HG02981 (cell line): ENCODE measurements at regions not wholly inside any gene's neighbourhood (a gene's known extent, or its start where the extent isn't known, plus 50 kb on each side); places are given as distances from the start of the nearest gene placed in this dataset.

Experiments used
- ATAC-seq: cut with Tn5 transposase; IDR thresholded peaks from one replicate; pipeline ENCODE4 v1.9.1; 2021; ENCODE audit warnings: mild to moderate bottlenecking, moderate library complexity; ENCODE audit not compliant: unreplicated experiment

- no peak for ATAC-seq
Measured at GRCh38 chr2:217393585-217394032, 533.7 kb upstream of the TNP1 start.

DNA sequence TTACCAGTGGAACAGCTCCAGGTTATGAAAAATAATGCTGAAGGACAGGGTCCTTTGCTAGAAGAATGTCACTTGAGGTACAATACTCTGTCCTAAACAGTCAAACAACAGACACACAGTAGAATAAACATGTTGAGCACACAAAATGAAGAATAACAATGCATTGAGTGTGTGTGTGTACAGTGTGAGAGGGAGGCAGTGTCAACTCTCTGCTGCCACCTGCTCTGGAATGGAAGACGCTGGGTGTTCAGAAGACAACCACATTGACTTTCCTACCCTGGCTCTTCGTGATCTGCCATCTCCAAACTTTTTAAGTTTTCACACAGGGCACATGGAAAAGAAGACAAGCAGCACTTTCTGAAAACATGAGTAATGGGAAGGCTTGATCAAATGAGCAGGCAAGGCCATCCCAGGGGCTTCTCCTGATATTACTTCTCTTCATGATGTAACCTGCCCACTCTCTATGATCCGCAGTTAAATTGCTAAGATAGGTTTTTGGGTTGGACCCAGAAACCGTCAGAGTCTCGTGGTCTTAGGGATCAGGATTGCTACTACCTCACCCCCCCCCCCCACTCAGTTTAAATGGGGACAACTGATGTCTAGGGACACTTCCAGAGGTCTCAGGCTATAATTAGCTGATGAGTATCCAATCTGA, 533.2 kb upstream of the TNP1 start:
- no peak for ATAC-seq

- no peak for ATAC-seq
Measured at GRCh38 chr2:217387776-217388387, 528.0 kb upstream of the TNP1 start.

DNA sequence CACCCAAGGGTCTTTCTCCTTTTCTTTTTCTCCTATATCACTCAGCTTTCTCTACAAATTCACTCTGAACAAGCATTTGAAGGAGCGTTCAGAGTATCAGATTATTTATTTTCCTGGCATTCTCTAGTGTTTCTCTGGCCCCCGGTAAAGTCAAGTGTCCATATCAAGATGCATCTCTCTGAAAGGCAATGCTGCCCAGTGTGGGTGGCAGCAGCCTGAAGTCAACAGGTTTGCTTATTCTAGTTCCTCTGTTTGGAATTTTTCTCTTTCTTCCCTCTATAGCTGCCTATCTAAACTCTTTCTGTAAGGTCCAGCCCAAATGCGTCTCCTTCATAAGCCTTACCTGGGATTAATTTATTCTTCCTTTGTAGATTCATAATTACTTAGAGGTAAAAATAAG, 526.2 kb upstream of the TNP1 start:
- ATAC-seq, result no peak

- ATAC-seq, result no peak
Measured at GRCh38 chr2:217383620-217384019, 523.8 kb upstream of the TNP1 start.

- no peak for ATAC-seq
Measured at GRCh38 chr2:217382794-217383193, 522.9 kb upstream of the TNP1 start.

- no peak for ATAC-seq
Measured at GRCh38 chr2:217379807-217380206, 519.9 kb upstream of the TNP1 start.

- ATAC-seq, result no peak
Measured at GRCh38 chr2:217372794-217373193, 512.9 kb upstream of the TNP1 start.

GRCh38 chr2:217371781-217372213, 511.9 kb upstream of the TNP1 start:
- no peak for ATAC-seq

GRCh38 chr2:217370391-217370790, 510.5 kb upstream of the TNP1 start:
- ATAC-seq, result no peak

DNA sequence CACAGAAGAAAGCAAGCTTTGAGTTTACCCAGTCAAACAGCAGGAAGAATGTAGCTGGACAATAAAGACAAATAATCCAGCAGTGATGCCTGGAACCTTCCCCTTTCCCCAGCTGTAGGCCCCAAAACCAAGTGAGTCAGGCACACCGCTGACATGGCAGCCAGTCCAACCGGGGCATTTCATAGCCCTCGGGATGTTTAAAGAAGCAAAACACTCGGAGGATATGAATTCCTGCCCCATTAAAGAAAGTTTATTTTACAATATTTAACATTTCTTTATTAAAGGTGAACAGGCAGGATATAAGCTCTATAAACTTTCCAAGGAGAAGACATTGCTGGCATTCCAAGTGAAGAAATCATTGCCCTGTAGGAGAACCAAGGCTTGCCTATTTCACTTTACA, 507.6 kb upstream of the TNP1 start:
- ATAC-seq, result no peak

DNA sequence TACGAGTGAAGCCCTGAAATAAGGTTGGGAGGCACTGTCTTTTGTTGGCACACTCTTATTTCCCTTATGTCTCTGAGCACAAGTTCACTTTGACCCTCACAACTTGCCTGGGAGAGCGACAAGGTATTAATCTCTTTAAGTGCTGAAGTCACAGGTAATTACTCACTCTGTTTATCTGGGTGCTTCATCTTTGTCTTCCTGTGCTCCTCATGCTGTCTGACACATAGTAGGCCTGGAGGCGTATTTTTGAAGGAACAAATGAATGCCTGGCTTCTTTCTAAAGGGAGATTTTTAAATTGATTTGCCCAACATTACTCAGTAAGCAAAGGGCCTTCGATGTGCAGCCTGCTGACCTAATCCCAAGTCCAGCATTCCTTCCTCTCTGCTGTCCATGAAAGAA, 507.1 kb upstream of the TNP1 start:
- ATAC-seq, result no peak

DNA sequence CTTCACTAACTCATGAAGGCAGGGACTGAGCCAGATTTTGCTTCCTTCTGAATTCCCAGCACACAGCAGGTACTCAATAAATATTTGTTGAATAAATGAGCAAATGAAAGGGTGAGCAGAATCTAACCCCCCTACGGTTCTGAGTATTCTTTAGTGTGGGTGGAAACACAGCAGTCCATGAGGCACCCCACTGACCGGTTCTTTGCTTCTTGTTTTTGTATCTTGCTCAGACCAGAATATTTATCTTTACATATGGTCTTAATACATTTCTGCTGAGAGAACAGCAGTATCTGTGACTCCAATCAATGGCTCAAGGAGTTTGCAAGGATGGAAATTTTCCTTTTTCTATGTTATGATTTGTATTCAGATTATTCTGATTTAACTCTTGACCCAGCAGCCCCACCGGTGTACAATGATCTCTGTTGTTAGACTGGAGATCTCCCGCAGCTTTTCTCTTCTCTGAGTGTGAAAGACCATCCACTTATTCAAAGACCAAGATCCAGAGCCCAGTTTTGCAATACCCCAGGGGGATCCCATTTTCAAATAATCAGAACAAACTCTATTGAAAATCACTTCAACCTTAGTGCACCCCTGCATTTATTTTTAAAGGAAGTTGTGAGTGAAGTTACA, 506.5 kb upstream of the TNP1 start:
- no peak for ATAC-seq

DNA sequence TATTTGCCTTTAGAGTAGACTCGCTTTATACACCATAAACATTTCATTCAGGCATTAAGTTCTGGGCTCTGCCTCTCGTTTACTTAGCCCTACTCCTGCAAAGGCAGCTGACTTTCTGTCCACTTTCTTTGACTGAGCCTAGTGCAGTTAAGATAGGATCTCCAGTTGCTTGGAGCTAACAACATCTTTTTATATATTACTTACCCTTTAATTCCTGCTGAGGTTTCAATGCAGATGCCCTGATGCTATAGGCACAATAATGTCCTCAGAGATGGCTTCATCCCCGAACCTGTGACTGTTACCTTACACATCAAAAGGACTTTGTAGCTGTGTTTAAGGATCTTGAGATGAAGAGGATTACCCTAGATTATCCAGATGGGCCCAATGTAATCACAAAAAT, 505.8 kb upstream of the TNP1 start:
- ATAC-seq, result no peak

DNA sequence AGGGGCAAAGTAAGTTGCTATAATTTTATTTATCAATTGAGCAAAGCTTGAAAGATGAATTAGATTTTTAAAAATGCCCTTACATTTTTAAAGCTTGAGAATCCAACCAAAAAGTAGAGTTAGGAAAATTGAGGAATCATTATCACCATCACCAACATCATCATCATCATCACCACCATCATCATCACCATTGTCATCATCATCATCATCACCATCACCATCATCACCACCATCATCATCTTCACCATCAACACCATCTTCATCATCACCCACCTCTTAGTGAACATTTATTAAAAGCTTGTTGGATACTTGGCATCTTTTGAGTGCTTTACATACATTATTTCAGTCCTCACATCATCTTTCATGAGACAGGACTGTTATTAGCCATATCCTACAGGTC, 504.4 kb upstream of the TNP1 start:
- no peak for ATAC-seq

DNA sequence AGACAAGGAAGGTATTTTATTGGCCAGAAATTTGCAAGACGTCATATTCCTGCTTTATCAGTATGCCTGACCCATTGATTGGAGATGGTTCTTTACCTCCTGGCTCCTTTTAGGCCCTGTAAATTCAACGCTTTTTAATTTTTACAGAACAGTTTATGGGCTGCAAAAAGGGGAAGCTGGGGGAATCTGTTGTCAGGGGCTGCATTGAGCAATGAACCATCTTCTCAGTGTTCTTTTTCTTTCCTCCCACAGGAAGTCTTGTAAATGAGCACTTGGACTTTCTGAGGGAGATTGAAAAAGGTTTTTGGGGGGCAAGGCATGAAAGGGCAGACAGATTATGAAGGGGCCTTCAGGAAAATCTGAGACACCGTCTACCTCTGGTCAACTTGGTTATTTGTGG, 503.6 kb upstream of the TNP1 start:
- ATAC-seq, result no peak

DNA sequence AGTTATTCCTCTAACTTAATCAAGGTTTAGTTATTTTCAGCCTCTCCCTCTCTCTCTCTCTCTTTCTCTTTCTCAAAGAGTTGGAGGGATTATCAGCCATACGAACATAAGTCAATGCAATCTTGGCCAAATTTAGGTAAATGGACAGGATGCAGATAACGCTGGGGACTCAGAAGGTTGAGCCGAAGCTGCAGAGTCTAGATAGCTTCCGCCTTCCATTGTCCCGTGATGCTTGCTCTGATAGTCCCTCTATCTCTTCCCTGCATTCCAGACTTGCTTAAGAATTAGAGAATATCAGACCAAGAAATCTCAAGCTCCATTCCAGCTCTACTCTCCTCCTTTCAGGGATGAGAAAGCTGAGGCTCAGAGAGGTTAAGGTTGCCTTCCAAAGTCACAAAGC, 502.8 kb upstream of the TNP1 start:
- ATAC-seq, result no peak

- no peak for ATAC-seq
Measured at GRCh38 chr2:217362286-217362685, 502.4 kb upstream of the TNP1 start.

GRCh38 chr2:217361483-217361880, 501.6 kb upstream of the TNP1 start:
- ATAC-seq, result no peak

GRCh38 chr2:217360781-217361482, 501.1 kb upstream of the TNP1 start:
- no peak for ATAC-seq

DNA sequence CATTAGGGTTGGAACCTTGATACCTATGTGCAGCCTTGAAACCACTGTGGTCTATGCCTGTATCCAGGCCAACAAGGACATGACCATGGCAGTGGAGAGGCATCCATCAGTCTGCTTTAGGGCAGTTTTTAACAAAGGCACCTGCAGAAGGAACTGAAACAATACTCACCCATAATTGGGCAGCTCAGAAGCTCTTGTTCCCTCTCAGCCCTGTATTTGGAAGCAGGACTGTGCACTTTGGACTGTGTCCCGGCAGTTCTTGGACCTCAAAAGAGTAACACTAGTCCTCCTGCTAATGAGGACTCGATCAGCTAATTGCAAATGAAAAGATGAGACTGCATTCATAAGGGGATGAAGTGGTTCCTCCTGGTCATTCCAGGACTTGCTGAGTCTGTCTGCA, 500.2 kb upstream of the TNP1 start:
- no peak for ATAC-seq
